ENCODE measurements at regions not wholly inside any gene's neighbourhood (a gene's known extent, or its start where the extent isn't known, plus 50 kb on each side); places are given as distances from the start of the nearest gene placed in this dataset.
"Not testable (repeated sequence)": the region's sequence is repeated elsewhere in the genome, so short reads cannot be mapped to it uniquely, and the experiment has no call there.

GRCh38 chr7:19339512-19339911 is 194.3 kb upstream of the FERD3L start:
- no peak overlapping the region for H3K4me3 Mint-ChIP-seq (ENCODE audit: low read depth, unreplicated experiment)
- no peaks in the 10 kb centered on the region for H3K4me1 Mint-ChIP-seq (ENCODE audit: low read depth, unreplicated experiment)
- TF ChIP-seq, protein P1, sequence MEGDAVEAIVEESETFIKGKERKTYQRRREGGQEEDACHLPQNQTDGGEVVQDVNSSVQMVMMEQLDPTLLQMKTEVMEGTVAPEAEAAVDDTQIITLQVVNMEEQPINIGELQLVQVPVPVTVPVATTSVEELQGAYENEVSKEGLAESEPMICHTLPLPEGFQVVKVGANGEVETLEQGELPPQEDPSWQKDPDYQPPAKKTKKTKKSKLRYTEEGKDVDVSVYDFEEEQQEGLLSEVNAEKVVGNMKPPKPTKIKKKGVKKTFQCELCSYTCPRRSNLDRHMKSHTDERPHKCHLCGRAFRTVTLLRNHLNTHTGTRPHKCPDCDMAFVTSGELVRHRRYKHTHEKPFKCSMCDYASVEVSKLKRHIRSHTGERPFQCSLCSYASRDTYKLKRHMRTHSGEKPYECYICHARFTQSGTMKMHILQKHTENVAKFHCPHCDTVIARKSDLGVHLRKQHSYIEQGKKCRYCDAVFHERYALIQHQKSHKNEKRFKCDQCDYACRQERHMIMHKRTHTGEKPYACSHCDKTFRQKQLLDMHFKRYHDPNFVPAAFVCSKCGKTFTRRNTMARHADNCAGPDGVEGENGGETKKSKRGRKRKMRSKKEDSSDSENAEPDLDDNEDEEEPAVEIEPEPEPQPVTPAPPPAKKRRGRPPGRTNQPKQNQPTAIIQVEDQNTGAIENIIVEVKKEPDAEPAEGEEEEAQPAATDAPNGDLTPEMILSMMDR (IDR thresholded peaks at IDR 0.05; ENCODE audit: unreplicated experiment): no peak
- BruUV-seq (replicated peaks): no TSS peak
- intact Hi-C loops (cut with micrococcal nuclease; ENCODE audit: unreplicated experiment): no loop called here
- H3K9me3 Mint-ChIP-seq (ENCODE audit: low read depth, unreplicated experiment): no peaks in the 10 kb centered on the region
- DNase-seq: no peak
- CTCF ChIA-PET: interaction anchor here (0.6 kb wide), 1 partner anchor 110 kb away, joined by 3 read pairs; no protein-coding TSS in a partner anchor
- peaks cover 20% of the 10 kb centered on the region for H3K27me3 Mint-ChIP-seq (ENCODE audit: unreplicated experiment)
- no peak overlapping the region for H3K27ac Mint-ChIP-seq (ENCODE audit: unreplicated experiment)
- H3K36me3 Mint-ChIP-seq (ENCODE audit: insufficient read depth, unreplicated experiment): no peaks in the 10 kb centered on the region

DNA sequence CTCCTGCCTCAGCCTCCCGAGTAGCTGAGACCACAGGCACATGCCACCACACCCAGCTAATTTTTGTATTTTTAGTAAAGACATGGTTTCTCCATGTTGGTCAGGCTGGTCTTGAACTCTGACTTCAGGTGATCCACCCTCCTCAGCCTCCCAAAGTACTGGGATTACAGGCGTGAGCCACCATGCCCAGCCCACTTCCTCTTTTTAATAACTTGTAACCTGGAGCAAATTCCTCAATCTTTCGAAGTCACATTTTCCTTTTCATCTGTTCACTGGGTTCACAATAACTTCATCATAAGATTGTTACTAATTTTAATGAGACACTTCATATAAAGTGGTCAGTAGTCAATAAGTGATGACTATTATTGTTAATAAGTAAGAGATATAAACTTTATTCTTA is 193.3 kb upstream of the FERD3L start:
- intact Hi-C loops (cut with micrococcal nuclease; ENCODE audit: unreplicated experiment); H3K27ac Mint-ChIP-seq (ENCODE audit: unreplicated experiment); H3K4me3 Mint-ChIP-seq (ENCODE audit: low read depth, unreplicated experiment); H3K36me3 Mint-ChIP-seq (ENCODE audit: insufficient read depth, unreplicated experiment); DNase-seq; H3K4me1 Mint-ChIP-seq (ENCODE audit: low read depth, unreplicated experiment); CTCF ChIA-PET; H3K9me3 Mint-ChIP-seq (ENCODE audit: low read depth, unreplicated experiment); BruUV-seq (replicated peaks): not testable (repeated sequence)
- H3K27me3 Mint-ChIP-seq (ENCODE audit: unreplicated experiment): peaks cover 20% of the 10 kb centered on the region

GRCh38 chr7:19336836-19337383 is 191.7 kb upstream of the FERD3L start:
- Mint-ChIP-seq H3K4me3 (ENCODE audit: low read depth, unreplicated experiment) (no peak overlapping the region), H3K9me3 (ENCODE audit: low read depth, unreplicated experiment) (no peaks in the 10 kb centered on the region), H3K36me3 (ENCODE audit: insufficient read depth, unreplicated experiment) (no peaks in the 10 kb centered on the region), H3K27me3 (ENCODE audit: unreplicated experiment) (peaks cover 20% of the 10 kb centered on the region), H3K4me1 (ENCODE audit: low read depth, unreplicated experiment) (no peaks in the 10 kb centered on the region), H3K27ac (ENCODE audit: unreplicated experiment) (no peak overlapping the region)
- no peak for DNase-seq
- intact Hi-C loops (cut with micrococcal nuclease; ENCODE audit: unreplicated experiment): no loop called here
- TF ChIP-seq, protein P1 (IDR thresholded peaks at IDR 0.05; ENCODE audit: unreplicated experiment): no peak
- CTCF ChIA-PET: no interaction called here
- no TSS peak for BruUV-seq (replicated peaks)

GRCh38 chr7:19333706-19334105 is 188.5 kb upstream of the FERD3L start:
- H3K4me1 Mint-ChIP-seq (ENCODE audit: low read depth, unreplicated experiment): no peaks in the 10 kb centered on the region
- intact Hi-C loops (cut with micrococcal nuclease; ENCODE audit: unreplicated experiment): no loop called here
- H3K27me3 Mint-ChIP-seq (ENCODE audit: unreplicated experiment): peaks cover 20% of the 10 kb centered on the region
- TF ChIP-seq, protein P1 (IDR thresholded peaks at IDR 0.05; ENCODE audit: unreplicated experiment): no peak
- CTCF ChIA-PET: no interaction called here
- no peaks in the 10 kb centered on the region for H3K9me3 Mint-ChIP-seq (ENCODE audit: low read depth, unreplicated experiment)
- no TSS peak for BruUV-seq (replicated peaks)
- no peak overlapping the region for H3K4me3 Mint-ChIP-seq (ENCODE audit: low read depth, unreplicated experiment)
- no peaks in the 10 kb centered on the region for H3K36me3 Mint-ChIP-seq (ENCODE audit: insufficient read depth, unreplicated experiment)
- DNase-seq: no peak
- no peak overlapping the region for H3K27ac Mint-ChIP-seq (ENCODE audit: unreplicated experiment)

- CTCF ChIA-PET: interaction anchor here (1.1 kb wide), 1 partner anchor 24 kb away, joined by 3 read pairs; no protein-coding TSS in a partner anchor
- Mint-ChIP-seq H3K27me3 (ENCODE audit: unreplicated experiment) (no peaks in the 10 kb centered on the region), H3K4me1 (ENCODE audit: low read depth, unreplicated experiment) (no peaks in the 10 kb centered on the region), H3K27ac (ENCODE audit: unreplicated experiment) (no peak overlapping the region), H3K9me3 (ENCODE audit: low read depth, unreplicated experiment) (no peaks in the 10 kb centered on the region), H3K36me3 (ENCODE audit: insufficient read depth, unreplicated experiment) (no peaks in the 10 kb centered on the region), H3K4me3 (ENCODE audit: low read depth, unreplicated experiment) (no peak overlapping the region)
- TF ChIP-seq, protein P1 (IDR thresholded peaks at IDR 0.05; ENCODE audit: unreplicated experiment): no peak
- intact Hi-C loops (cut with micrococcal nuclease; ENCODE audit: unreplicated experiment): no loop called here
- DNase-seq: no peak
- no TSS peak for BruUV-seq (replicated peaks)
These were observed 181.8 kb upstream of the FERD3L start for GRCh38 chr7:19327018-19327417.
